ENCODE measurements at regions not wholly inside any gene's neighbourhood (a gene's known extent, or its start where the extent isn't known, plus 50 kb on each side); places are given as distances from the start of the nearest gene placed in this dataset.

GRCh38 chr4:18686338-18687037 is 664.9 kb upstream of the LCORL start:
- Histone ChIP-seq H3K79me1 (ENCODE audit: insufficient read depth, low read depth, low read length, poor library complexity, severe bottlenecking) (no peaks in the 10 kb centered on the region), H3K9ac (ENCODE audit: extremely low read depth, insufficient read length, low read length) (no peak overlapping the region), H2BK20ac (ENCODE audit: low read depth, low read length, poor library complexity, severe bottlenecking) (no peak overlapping the region), H3K4me2 (ENCODE audit: insufficient read depth, insufficient read length, low read length) (no peak overlapping the region), H3K18ac (ENCODE audit: insufficient read length, low read depth, low read length) (no peak overlapping the region), H4K91ac (ENCODE audit: insufficient read length, low read depth, low read length) (no peak overlapping the region), H3K14ac (ENCODE audit: insufficient read depth, low read length) (no peak overlapping the region), H3K56ac (ENCODE audit: insufficient read length, low read depth, low read length) (no peak overlapping the region), H3K27me3 (ENCODE audit: insufficient read depth, low read length) (no peaks in the 10 kb centered on the region), H4K5ac (ENCODE audit: insufficient read length, low read depth, low read length) (no peak overlapping the region), H2BK120ac (ENCODE audit: low read depth, low read length, poor library complexity, severe bottlenecking) (no peak overlapping the region), H3K79me2 (ENCODE audit: insufficient read depth, low read length) (no peaks in the 10 kb centered on the region), H2BK15ac (ENCODE audit: low read depth, low read length) (no peak overlapping the region), H4K20me1 (ENCODE audit: control insufficient read depth, insufficient read depth, insufficient read length) (no peaks in the 10 kb centered on the region), H3K4ac (ENCODE audit: low read depth, low read length) (no peak overlapping the region), H2AFZ (ENCODE audit: low read length) (no peak overlapping the region), H3K4me1 (ENCODE audit: insufficient read depth, low read length) (peaks cover 6% of the 10 kb centered on the region; the same call in 1 of the 2 replicates), H3K23ac (ENCODE audit: insufficient read length, low read depth, low read length) (no peak overlapping the region), H3K27ac (ENCODE audit: insufficient read length, low read depth, low read length) (no peak overlapping the region), H3K9me3 (ENCODE audit: control insufficient read depth, low read depth, low read length) (no peaks in the 10 kb centered on the region), H4K8ac (replicated peaks; ENCODE audit: insufficient read length, low read depth, low read length) (no peak overlapping the region), H3T11ph (ENCODE audit: low read length) (no peak overlapping the region), H2BK12ac (ENCODE audit: insufficient read length, low read depth, low read length) (no peak overlapping the region), H2BK5ac (ENCODE audit: insufficient read length, low read length) (no peak overlapping the region), H2AK5ac (ENCODE audit: insufficient read length, low read length) (no peak overlapping the region), H3K23me2 (ENCODE audit: insufficient read length, low read depth, low read length, poor library complexity, severe bottlenecking) (no peaks in the 10 kb centered on the region)
- Mint-ChIP-seq H3K4me1 (peaks cover 19 to 21% of the 10 kb centered on the region in 2 experiments), H3K27ac (no peak overlapping the region), H3K27me3 (ENCODE audit: low read depth) (no peaks in the 10 kb centered on the region), H3K9me3 (no peaks in the 10 kb centered on the region; a peak in 1 of 5 replicates), H3K4me3 (no peak overlapping the region), H3K36me3 (ENCODE audit: insufficient read depth in 1 of 3, low read depth in 3 of 3) (no peaks in the 10 kb centered on the region; a peak in 2 of 7 replicates)
- TF ChIP-seq, protein P1, sequence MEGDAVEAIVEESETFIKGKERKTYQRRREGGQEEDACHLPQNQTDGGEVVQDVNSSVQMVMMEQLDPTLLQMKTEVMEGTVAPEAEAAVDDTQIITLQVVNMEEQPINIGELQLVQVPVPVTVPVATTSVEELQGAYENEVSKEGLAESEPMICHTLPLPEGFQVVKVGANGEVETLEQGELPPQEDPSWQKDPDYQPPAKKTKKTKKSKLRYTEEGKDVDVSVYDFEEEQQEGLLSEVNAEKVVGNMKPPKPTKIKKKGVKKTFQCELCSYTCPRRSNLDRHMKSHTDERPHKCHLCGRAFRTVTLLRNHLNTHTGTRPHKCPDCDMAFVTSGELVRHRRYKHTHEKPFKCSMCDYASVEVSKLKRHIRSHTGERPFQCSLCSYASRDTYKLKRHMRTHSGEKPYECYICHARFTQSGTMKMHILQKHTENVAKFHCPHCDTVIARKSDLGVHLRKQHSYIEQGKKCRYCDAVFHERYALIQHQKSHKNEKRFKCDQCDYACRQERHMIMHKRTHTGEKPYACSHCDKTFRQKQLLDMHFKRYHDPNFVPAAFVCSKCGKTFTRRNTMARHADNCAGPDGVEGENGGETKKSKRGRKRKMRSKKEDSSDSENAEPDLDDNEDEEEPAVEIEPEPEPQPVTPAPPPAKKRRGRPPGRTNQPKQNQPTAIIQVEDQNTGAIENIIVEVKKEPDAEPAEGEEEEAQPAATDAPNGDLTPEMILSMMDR (conservative IDR thresholded peaks at IDR 0.05), result no peak
- DNase-seq, result no peak
- no CpG with 5 or more reads among the region's 7 CpGs for WGBS (ENCODE audit: extremely low coverage, insufficient read length, low lambda C conversion rate)
